CD4-positive, alpha-beta T cell treated with Interferon gamma for 1 hour (primary cell): ENCODE measurements at regions not wholly inside any gene's neighbourhood (a gene's known extent, or its start where the extent isn't known, plus 50 kb on each side); places are given as distances from the start of the nearest gene placed in this dataset.

Experiments used
- DNase-seq: peaks from one replicate; pipeline ENCODE4 v3.0.0-alpha.2; 2020

DNA sequence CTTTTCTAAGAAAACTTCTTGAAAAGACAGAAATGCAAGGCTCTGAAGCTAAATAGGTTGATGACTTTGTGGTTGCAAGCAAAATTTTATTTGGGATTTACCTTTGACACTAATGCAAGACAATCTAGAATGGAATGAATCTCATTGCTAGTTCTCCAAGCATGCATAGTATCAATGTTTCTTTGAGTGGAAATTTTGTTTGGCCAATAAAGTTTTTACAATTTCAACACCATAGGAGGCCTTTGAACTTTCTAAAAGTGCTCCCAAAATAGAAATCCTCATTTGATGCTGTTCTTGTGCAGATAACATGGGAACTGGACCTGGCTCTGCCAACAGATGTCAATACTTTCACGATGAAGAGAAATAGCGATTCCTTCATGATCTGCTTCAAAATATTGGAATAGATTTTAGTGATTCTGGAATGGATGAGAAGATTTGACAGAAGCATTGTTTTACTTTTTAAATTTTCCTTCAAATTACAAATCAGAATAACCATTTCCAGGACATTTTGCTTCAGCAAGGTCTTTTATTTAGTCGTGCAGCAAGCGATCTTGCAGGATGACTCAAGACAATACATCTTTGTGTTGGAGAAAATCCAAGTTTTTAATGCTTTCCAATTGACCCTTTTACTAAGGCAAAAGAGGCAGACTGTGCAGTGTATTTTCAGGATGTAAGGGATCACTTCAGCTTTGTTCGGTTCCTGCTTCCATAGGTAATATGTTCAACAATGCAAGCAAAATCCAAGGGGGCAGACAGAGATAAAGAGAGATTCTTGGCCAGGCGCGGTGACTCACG lies 51.7 kb upstream of the OTUD4 start:
- no peak for DNase-seq

DNA sequence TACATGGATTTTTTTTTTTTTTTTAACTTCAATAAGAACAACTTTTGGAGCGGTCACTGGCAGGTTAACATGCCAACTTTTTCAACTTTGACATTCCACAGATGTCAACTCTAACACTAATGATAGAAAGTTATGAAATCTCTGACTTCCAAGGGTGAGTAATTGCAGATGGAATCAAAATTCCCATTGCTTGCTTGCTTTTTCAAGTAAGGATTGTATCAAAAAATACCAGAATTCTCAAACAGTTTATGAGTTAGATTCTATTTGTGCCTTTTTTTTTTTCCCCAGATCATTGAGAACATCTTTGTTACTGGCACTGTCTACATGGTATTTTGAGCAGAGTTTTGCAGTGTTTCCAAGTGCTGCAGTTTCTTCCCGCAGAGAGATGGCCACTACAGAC lies 50.3 kb upstream of the OTUD4 start:
- DNase-seq, result no peak
